GM12891 (cell line): ENCODE measurements at regions not wholly inside any gene's neighbourhood (a gene's known extent, or its start where the extent isn't known, plus 50 kb on each side); places are given as distances from the start of the nearest gene placed in this dataset.

ENCODE experiments used
- DNase-seq: peaks from one replicate; pipeline ENCODE4 v3.0.0; 2011; ENCODE audit warnings: low spot score; ENCODE audit not compliant: insufficient read length
- FAIRE-seq: peaks from 2 replicates; lab custom pipeline; 2011; peaks lifted over from hg19 to GRCh38; lab: Jason Lieb, UNC
- PAX5 ChIP-seq: IDR thresholded peaks from 2 replicates; pipeline ENCODE4 v1.6.1; 2011; ENCODE audit warnings: low read length, moderate library complexity, mild to moderate bottlenecking; ENCODE audit not compliant: insufficient read depth, severe bottlenecking
- POLR2A ChIP-seq: IDR thresholded peaks from 2 replicates; pipeline ENCODE4 v1.6.1; 2011; ENCODE audit warnings: low read depth, low read length, control low read depth
- POLR2AphosphoS5 ChIP-seq: IDR thresholded peaks from 2 replicates; pipeline ENCODE4 v1.6.1; 2011; ENCODE audit warnings: low read depth, low read length, control low read depth
- POU2F2 ChIP-seq: IDR thresholded peaks from 2 replicates; pipeline ENCODE4 v1.6.1; 2011; ENCODE audit warnings: low read depth, mild to moderate bottlenecking, control low read depth, low read length, moderate library complexity
- SPI1 ChIP-seq: IDR thresholded peaks from 2 replicates; pipeline ENCODE4 v1.6.1; 2011; ENCODE audit warnings: low read depth, low read length, control low read depth
- TAF1 ChIP-seq: IDR thresholded peaks from 2 replicates; pipeline ENCODE4 v1.6.1; 2011; ENCODE audit warnings: low read depth, low read length, control low read depth

GRCh38 chr1:5522531-5523145 is 469.6 kb downstream of the NPHP4 start:
- TF ChIP-seq POLR2AphosphoS5, result no peak
- no peak for TF ChIP-seq TAF1
- TF ChIP-seq SPI1, result no peak
- TF ChIP-seq POU2F2, result no peak
- no peak for TF ChIP-seq PAX5
- no peak for TF ChIP-seq POLR2A
- DNase-seq, result no peak
- no peak for FAIRE-seq

- TF ChIP-seq POU2F2, result no peak
- no peak for TF ChIP-seq PAX5
- no peak for TF ChIP-seq POLR2AphosphoS5
- no peak for TF ChIP-seq SPI1
- no peak for TF ChIP-seq POLR2A
- TF ChIP-seq TAF1, result no peak
- no peak for DNase-seq
- no peak for FAIRE-seq
These were observed 472.7 kb downstream of the NPHP4 start for GRCh38 chr1:5519366-5520135.

- TF ChIP-seq PAX5 (no peak), POLR2A (no peak)
- no peak for DNase-seq
- FAIRE-seq, result no peak
These were observed 475.5 kb downstream of the NPHP4 start for GRCh38 chr1:5516756-5517155.

- no peak for TF ChIP-seq POLR2AphosphoS5
- no peak for TF ChIP-seq POU2F2
- no peak for TF ChIP-seq PAX5
- TF ChIP-seq TAF1, result no peak
- DNase-seq, result no peak
- FAIRE-seq, result no peak
These were observed 476.7 kb downstream of the NPHP4 start for GRCh38 chr1:5515501-5515900.

- TF ChIP-seq SPI1 (no peak), POLR2A (no peak), POU2F2 (no peak), TAF1 (no peak)
- peak; percentile 20 for FAIRE-seq
- peak; percentile 82 for DNase-seq
These were observed 477.6 kb downstream of the NPHP4 start for GRCh38 chr1:5514527-5515183.

- DNase-seq (no peak), FAIRE-seq (no peak)
- TF ChIP-seq PAX5, result no peak
- no peak for TF ChIP-seq POLR2A
- no peak for TF ChIP-seq SPI1
These were observed 478.2 kb downstream of the NPHP4 start for GRCh38 chr1:5513846-5514526.

- no peak for FAIRE-seq
These were observed 479.0 kb downstream of the NPHP4 start for GRCh38 chr1:5513179-5513578.

GRCh38 chr1:5511381-5512097 is 480.7 kb downstream of the NPHP4 start:
- DNase-seq, result no peak
- no peak for FAIRE-seq
- TF ChIP-seq TAF1 (no peak), PAX5 (no peak), POLR2A (no peak), SPI1 (no peak), POU2F2 (no peak), POLR2AphosphoS5 (no peak)

More at GRCh38 chr1:5513179-5513578, 479.0 kb downstream of the NPHP4 start:
- no peak for TF ChIP-seq TAF1
- no peak for TF ChIP-seq POU2F2
- TF ChIP-seq SPI1, result no peak
- TF ChIP-seq POLR2AphosphoS5, result no peak
- TF ChIP-seq POLR2A, result no peak
- TF ChIP-seq PAX5, result no peak
- no peak for DNase-seq
